WERI-Rb-1 (cell line): ENCODE measurements at regions not wholly inside any gene's neighbourhood (a gene's known extent, or its start where the extent isn't known, plus 50 kb on each side); places are given as distances from the start of the nearest gene placed in this dataset.

Experiments used
- DNase-seq: peaks from one replicate; pipeline ENCODE4 v3.0.0-alpha.2; 2020
- H3K27ac ChIP-seq: fragments of 250-450 bp; sonication (Bioruptor Pico); 2 replicates; pipeline ENCODE4 v1.5.1; 2020; ENCODE audit warnings: mild to moderate bottlenecking, moderate library complexity
- H3K27me3 ChIP-seq: fragments of 250-450 bp; sonication (Bioruptor Pico); 2 replicates; pipeline ENCODE4 v1.5.1; 2021; ENCODE audit warnings: mild to moderate bottlenecking, low read depth, moderate library complexity; ENCODE audit not compliant: insufficient read depth, severe bottlenecking
- H3K36me3 ChIP-seq: fragments of 250-450 bp; sonication (Bioruptor Pico); 2 replicates; pipeline ENCODE4 v1.5.1; 2020; ENCODE audit warnings: mild to moderate bottlenecking, moderate library complexity
- H3K4me3 ChIP-seq: 2 replicates; pipeline ENCODE4 v1.5.1; 2011; ENCODE audit warnings: low read depth, mild to moderate bottlenecking, control low read depth, low read length
- H3K9me3 ChIP-seq: fragments of 250-450 bp; sonication (Bioruptor Pico); 2 replicates; pipeline ENCODE4 v1.5.1; 2021; ENCODE audit warnings: mild to moderate bottlenecking, moderate library complexity; ENCODE audit not compliant: severe bottlenecking
- TF ChIP-seq, protein P1 (sequence below): IDR thresholded peaks from 2 replicates; pipeline ENCODE4 v1.5.1; 2011; ENCODE audit warnings: low read depth, mild to moderate bottlenecking, control low read depth, inconsistent platforms, low read length

DNA sequence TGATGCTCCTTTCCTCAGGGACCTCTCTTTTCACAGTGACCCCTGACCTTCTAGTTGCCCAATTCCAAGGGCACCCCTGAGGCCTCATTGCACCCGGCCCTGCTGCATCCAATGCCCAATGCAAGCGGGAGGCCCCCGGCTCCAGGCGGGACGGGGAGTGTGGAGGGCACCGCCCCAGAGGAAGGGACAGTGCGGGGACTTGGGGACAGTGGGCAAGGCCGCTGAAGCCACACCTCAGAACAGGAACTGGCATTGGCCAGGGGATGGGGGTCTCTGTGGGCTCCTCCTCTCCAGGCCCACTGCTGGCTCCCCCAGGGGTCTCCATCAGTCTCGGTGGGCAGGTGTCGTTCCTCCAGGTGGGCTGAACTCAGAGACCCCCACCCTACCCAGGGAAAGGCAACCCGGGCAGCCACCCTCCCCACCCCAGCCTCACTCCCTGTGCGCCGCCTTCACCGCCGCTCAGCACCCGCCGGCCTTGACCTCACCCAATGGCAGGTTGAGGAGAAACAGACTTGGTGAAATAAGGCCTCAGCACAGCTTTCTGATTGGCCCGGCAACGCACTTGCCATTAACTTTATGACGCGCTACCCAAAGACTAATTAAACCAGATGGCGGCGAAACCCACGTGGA, 1312.0 kb downstream of the BRD1 start:
- TF ChIP-seq, protein P1, sequence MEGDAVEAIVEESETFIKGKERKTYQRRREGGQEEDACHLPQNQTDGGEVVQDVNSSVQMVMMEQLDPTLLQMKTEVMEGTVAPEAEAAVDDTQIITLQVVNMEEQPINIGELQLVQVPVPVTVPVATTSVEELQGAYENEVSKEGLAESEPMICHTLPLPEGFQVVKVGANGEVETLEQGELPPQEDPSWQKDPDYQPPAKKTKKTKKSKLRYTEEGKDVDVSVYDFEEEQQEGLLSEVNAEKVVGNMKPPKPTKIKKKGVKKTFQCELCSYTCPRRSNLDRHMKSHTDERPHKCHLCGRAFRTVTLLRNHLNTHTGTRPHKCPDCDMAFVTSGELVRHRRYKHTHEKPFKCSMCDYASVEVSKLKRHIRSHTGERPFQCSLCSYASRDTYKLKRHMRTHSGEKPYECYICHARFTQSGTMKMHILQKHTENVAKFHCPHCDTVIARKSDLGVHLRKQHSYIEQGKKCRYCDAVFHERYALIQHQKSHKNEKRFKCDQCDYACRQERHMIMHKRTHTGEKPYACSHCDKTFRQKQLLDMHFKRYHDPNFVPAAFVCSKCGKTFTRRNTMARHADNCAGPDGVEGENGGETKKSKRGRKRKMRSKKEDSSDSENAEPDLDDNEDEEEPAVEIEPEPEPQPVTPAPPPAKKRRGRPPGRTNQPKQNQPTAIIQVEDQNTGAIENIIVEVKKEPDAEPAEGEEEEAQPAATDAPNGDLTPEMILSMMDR, result no peak
- no peaks in the 10 kb centered on the region for H3K36me3 ChIP-seq
- H3K9me3 ChIP-seq, result no peaks in the 10 kb centered on the region
- no peaks in the 10 kb centered on the region for H3K27me3 ChIP-seq
- no peak overlapping the region for H3K27ac ChIP-seq
- DNase-seq, result no peak
- no peak overlapping the region for H3K4me3 ChIP-seq

DNA sequence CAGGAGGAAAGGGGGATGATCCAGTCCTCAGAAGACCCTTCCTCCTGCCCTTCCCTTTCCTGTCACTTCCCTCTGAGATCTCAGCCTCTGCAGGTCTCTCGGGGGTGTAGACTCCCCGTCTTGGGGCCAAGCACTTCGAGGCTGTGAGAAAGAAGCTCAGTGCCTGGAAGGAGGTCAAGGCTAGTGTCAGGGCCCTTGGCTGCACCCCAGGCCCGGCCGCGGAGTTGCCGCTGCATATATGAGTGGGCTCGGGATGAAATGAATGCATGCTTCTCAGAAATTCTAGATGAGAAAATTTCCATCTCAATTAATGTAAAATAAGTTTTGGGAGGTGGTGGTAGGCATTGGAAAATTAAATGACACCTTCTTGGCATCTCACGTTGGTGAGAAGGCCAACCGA, 1313.7 kb downstream of the BRD1 start:
- no peak overlapping the region for H3K4me3 ChIP-seq
- TF ChIP-seq, protein P1, result no peak
- no peaks in the 10 kb centered on the region for H3K27me3 ChIP-seq
- H3K27ac ChIP-seq, result no peak overlapping the region
- no peak for DNase-seq
- H3K9me3 ChIP-seq, result no peaks in the 10 kb centered on the region
- no peaks in the 10 kb centered on the region for H3K36me3 ChIP-seq

DNA sequence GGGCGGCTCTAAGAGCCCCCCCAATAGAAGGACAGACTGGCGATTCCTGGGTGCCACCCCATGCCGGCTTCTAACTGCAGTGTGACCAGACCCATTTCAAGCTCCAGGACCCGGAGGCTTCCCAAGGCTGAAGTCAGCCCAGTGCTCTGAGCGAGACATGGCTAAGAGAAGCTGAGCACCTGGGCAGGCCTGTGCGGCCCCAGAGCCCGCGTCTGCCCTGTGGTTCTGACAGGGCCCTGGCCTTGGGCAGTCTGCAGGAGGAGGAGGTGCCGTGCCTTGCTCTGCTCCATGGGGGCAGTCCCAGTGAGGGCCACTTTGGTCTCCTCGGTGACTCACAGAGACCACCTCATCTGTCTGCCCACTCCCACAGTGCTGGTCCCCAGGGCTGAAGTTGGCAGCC, 1314.2 kb downstream of the BRD1 start:
- Histone ChIP-seq H3K27me3 (no peaks in the 10 kb centered on the region), H3K27ac (no peak overlapping the region), H3K4me3 (no peak overlapping the region), H3K36me3 (no peaks in the 10 kb centered on the region), H3K9me3 (no peaks in the 10 kb centered on the region)
- DNase-seq, result no peak
- TF ChIP-seq, protein P1, result no peak

DNA sequence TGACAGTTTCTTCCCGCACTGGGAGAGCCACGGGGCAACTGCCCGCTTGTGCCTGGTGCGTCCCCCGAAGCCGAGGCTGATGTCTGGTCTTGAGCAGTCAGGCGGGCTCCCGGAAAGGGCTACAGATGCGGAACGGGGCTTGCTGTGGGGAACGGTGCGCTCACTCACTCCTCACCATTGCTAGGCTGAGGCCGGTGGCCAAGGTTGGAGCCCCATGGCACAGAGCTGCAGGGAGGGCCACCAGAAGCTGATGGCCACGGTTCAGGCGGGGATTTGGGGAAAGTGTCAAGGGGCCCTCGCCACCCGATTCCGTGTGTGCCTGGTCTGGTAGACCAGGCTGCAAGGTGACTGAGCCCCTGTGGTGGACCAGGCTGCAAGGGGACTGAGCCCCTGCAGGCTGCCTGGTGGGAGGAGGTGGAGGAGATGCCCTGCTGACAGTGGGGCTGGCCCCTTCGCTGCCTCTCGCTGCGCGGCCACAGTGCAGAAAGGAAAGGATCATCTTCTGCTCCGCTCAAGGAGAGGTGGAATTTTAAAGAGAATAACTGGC, 1315.8 kb downstream of the BRD1 start:
- Histone ChIP-seq H3K27me3 (no peaks in the 10 kb centered on the region), H3K36me3 (no peaks in the 10 kb centered on the region), H3K9me3 (no peaks in the 10 kb centered on the region), H3K27ac (no peak overlapping the region), H3K4me3 (no peak overlapping the region)
- no peak for DNase-seq
- TF ChIP-seq, protein P1, result no peak

DNA sequence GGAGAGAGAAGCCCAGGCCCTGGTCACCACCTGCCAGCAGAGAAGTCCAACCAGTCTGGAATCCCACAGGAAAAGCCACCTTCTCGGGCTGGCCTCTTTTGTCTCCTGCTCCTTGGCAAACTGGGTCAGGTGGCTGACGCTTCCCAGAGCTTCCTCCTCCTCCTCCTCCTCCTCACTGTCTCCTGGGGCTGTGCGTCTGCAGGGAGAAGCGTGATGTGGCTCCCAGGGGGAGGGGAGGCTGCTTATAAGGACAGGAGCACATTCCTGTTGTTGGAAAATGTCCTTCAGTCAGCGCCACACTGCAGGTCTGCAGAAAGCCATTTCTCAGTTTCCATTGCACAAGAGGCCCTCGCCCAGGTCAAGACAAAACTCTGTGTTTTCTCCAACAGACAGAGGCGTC, 1316.5 kb downstream of the BRD1 start:
- TF ChIP-seq, protein P1, result no peak
- H3K27ac ChIP-seq, result no peak overlapping the region
- no peak for DNase-seq
- no peaks in the 10 kb centered on the region for H3K27me3 ChIP-seq
- no peaks in the 10 kb centered on the region for H3K9me3 ChIP-seq
- no peaks in the 10 kb centered on the region for H3K36me3 ChIP-seq
- no peak overlapping the region for H3K4me3 ChIP-seq

DNA sequence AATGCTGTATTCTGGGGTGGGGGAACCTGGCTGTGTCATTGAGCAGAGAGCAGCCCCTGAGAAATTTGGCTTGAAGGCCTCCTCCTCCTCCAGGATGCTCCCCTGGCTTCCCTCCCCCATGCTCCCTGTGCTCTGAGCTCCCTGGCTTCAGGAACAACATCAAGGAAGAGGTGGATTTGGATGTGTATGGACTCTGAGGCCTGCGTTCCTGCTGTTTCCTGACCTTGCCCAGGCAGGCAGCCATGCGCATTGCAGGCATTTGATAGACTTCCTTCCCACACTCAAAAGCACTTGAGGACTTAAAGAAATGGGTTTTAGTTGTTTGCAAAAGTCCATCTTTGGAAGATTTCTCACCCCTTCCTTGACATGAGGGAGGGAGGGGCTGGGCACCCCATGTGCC, 1317.1 kb downstream of the BRD1 start:
- H3K4me3 ChIP-seq, result no peak overlapping the region
- H3K9me3 ChIP-seq, result no peaks in the 10 kb centered on the region
- TF ChIP-seq, protein P1, result no peak
- no peaks in the 10 kb centered on the region for H3K36me3 ChIP-seq
- no peak overlapping the region for H3K27ac ChIP-seq
- no peak for DNase-seq
- H3K27me3 ChIP-seq, result no peaks in the 10 kb centered on the region
